ENCODE measurements at regions not wholly inside any gene's neighbourhood (a gene's known extent, or its start where the extent isn't known, plus 50 kb on each side); places are given as distances from the start of the nearest gene placed in this dataset.

GRCh38 chr5:155101697-155102096, 88.1 kb downstream of the KIF4B start:
- TF ChIP-seq BRCA1 (IDR thresholded peaks at IDR 0.05) (no peak), BRCA1 (CRISPR knock-in tag; IDR thresholded peaks at IDR 0.05) (no peak), ELF2 (CRISPR knock-in tag; IDR thresholded peaks at IDR 0.05) (no peak), POLR2A (conservative IDR thresholded peaks at IDR 0.05) (no peak), KLF1 (tag; IDR thresholded peaks at IDR 0.05) (no peak), CHD2 (IDR thresholded peaks at IDR 0.05; ENCODE audit: low read depth, low read length) (no peak), DPF2 (IDR thresholded peaks at IDR 0.05) (no peak), ZNF124 (CRISPR knock-in tag; IDR thresholded peaks at IDR 0.05) (no peak), EP300 (IDR thresholded peaks at IDR 0.05; ENCODE audit: low read length) (no peak), ZNF592 (IDR thresholded peaks at IDR 0.05) (no peak), GABPB1 (CRISPR knock-in tag; IDR thresholded peaks at IDR 0.05) (no peak), TCFL5 (CRISPR knock-in tag; conservative IDR thresholded peaks at IDR 0.05) (no peak)
- TF ChIP-seq, protein P1, sequence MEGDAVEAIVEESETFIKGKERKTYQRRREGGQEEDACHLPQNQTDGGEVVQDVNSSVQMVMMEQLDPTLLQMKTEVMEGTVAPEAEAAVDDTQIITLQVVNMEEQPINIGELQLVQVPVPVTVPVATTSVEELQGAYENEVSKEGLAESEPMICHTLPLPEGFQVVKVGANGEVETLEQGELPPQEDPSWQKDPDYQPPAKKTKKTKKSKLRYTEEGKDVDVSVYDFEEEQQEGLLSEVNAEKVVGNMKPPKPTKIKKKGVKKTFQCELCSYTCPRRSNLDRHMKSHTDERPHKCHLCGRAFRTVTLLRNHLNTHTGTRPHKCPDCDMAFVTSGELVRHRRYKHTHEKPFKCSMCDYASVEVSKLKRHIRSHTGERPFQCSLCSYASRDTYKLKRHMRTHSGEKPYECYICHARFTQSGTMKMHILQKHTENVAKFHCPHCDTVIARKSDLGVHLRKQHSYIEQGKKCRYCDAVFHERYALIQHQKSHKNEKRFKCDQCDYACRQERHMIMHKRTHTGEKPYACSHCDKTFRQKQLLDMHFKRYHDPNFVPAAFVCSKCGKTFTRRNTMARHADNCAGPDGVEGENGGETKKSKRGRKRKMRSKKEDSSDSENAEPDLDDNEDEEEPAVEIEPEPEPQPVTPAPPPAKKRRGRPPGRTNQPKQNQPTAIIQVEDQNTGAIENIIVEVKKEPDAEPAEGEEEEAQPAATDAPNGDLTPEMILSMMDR (IDR thresholded peaks at IDR 0.05 in 2 of 3, conservative IDR thresholded peaks at IDR 0.05 in 1 of 3; ENCODE audit: insufficient read depth in 2 of 3, low read depth in 1 of 3, low read length in 3 of 3) = no peak
